ENCODE measurements at regions not wholly inside any gene's neighbourhood (a gene's known extent, or its start where the extent isn't known, plus 50 kb on each side); places are given as distances from the start of the nearest gene placed in this dataset.

DNA sequence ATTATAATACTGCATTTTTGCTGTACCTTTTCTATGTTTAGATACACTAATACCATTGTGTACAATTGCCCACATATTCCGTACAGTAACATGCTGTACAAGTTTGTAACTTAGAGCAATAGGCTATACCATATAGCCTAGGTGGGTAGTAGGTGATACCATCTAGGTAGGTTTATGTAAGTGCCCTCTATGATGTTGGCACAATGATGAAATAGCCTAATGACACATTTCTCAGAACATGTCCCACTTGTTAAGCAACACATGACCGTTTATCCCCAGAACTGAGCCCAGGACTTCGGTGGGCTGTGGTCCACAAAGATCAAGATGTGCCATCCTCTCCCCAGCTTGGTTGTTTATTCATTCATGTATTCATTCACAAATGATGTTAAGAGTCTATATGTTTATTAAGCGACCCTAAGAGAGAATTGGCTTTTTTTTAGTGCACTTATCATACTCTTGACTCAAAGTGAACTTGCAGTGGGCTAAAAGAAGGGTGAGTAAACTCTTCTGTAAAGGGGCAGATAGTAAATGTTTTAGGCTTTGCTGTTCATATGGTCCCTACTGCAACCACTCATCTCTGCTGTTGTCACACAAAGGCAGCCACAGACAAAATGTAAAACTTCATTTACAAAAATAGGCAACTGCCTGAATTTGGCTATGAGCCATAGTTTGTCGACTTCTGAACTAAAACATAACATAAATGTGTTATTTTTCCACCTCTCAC lies 110.8 kb downstream of the NDUFA12 start:
- no peak for TF ChIP-seq POLR2A (IDR thresholded peaks at IDR 0.05)
- TF ChIP-seq POLR2AphosphoS5 (IDR thresholded peaks at IDR 0.05) = no peak
- TF ChIP-seq, protein P1, sequence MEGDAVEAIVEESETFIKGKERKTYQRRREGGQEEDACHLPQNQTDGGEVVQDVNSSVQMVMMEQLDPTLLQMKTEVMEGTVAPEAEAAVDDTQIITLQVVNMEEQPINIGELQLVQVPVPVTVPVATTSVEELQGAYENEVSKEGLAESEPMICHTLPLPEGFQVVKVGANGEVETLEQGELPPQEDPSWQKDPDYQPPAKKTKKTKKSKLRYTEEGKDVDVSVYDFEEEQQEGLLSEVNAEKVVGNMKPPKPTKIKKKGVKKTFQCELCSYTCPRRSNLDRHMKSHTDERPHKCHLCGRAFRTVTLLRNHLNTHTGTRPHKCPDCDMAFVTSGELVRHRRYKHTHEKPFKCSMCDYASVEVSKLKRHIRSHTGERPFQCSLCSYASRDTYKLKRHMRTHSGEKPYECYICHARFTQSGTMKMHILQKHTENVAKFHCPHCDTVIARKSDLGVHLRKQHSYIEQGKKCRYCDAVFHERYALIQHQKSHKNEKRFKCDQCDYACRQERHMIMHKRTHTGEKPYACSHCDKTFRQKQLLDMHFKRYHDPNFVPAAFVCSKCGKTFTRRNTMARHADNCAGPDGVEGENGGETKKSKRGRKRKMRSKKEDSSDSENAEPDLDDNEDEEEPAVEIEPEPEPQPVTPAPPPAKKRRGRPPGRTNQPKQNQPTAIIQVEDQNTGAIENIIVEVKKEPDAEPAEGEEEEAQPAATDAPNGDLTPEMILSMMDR (IDR thresholded peaks at IDR 0.05) = no peak
- TF ChIP-seq EP300 (IDR thresholded peaks at IDR 0.05) = no peak
- no peak overlapping the region for H3K27ac ChIP-seq
- H3K27me3 ChIP-seq = no peaks in the 10 kb centered on the region
- 79 to 83% methylated on average over 5 of the region's 5 CpGs for WGBS, 2 donors
- no peak overlapping the region for H3K4me3 ChIP-seq
- intact Hi-C loops (cut with DNase I) = no loop called here
- H3K9me3 ChIP-seq = no peaks in the 10 kb centered on the region
- no peaks in the 10 kb centered on the region for H3K4me1 ChIP-seq
- no peak for DNase-seq
- H3K36me3 ChIP-seq = no peaks in the 10 kb centered on the region

DNA sequence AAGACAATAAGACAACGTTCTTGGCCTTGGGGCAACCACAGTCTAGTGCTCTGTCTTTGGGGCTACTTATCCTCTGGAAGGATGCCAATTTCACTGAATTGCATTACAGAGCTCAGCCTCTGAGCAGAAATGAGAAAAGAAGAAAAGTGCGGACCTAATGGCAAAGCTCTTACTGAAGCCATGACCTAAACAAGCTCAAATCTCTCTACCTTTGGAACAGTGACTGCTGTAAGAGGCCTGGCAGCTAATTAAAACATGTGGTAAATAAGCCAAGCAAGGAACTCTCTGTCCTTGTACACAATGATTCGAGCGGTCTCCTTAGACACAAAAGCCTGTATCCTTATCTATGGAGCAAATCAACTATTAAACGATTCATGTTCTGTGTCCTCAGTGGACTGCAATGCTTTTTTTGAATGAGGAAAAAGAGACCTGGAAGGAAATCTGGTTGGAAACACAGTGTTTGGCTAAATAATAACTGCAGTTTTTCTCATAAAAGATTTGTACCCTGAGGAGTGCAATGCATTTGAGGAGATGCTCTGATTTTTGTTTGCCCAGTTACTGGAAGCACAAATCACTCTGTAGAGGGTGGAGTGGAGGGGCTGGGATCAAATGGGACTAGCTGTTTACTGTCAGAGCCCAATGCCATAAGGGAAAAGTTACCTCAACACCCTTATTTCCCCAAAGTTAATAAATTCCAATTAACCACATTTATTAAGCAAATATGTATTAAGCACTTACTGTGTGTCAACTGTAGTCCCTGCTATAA lies 113.9 kb downstream of the NDUFA12 start:
- H3K27me3 ChIP-seq = no peaks in the 10 kb centered on the region
- no peak for DNase-seq
- no peaks in the 10 kb centered on the region for H3K9me3 ChIP-seq
- no peaks in the 10 kb centered on the region for H3K36me3 ChIP-seq
- no peak for TF ChIP-seq POLR2A (IDR thresholded peaks at IDR 0.05)
- TF ChIP-seq, protein P1 (IDR thresholded peaks at IDR 0.05) = no peak
- no peak for TF ChIP-seq POLR2AphosphoS5 (IDR thresholded peaks at IDR 0.05)
- no peak for TF ChIP-seq EP300 (IDR thresholded peaks at IDR 0.05)
- no peak overlapping the region for H3K27ac ChIP-seq
- no peaks in the 10 kb centered on the region for H3K4me1 ChIP-seq
- no peak overlapping the region for H3K4me3 ChIP-seq
- intact Hi-C loops (cut with DNase I) = no loop called here
- WGBS, 2 donors = 79 to 86% methylated on average over 5 of the region's 5 CpGs

DNA sequence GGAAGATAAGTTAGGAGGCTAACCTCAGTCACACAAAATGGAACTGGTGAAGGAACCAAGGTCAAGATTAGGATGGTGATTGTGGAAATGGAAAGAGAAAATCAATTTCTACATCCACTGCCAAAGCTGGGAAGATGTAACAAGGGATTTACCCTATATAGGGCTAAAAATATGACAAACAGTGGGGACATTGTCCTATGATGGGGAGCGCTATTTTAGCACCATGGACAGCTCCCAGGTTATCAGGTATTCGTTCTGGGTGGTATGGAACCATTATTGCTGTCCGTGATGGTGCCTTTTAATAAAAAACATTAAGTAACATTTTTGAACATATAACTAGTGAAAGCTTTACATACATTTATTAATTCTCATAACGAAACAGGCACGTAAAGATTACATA lies 124.0 kb downstream of the NDUFA12 start:
- Histone ChIP-seq H3K36me3 (no peaks in the 10 kb centered on the region), H3K4me1 (peaks cover 0 to 7% (median 5%) of the 10 kb centered on the region in 4 donors), H3K9me3 (no peaks in the 10 kb centered on the region), H3K27ac (no peak overlapping the region), H3K27me3 (peaks cover 0 to 6% (median 4%) of the 10 kb centered on the region in 3 donors), H3K4me3 (no peak overlapping the region)
- DNase-seq = no peak
- 50 to 63% methylated on average over 5 of the region's 5 CpGs for WGBS, 2 donors
- intact Hi-C loops (cut with DNase I) = loop anchor here (10.0 kb wide), 1 partner anchor 335 kb away; no protein-coding TSS in a partner anchor
- TF ChIP-seq POLR2AphosphoS5 (IDR thresholded peaks at IDR 0.05) (no peak), EP300 (IDR thresholded peaks at IDR 0.05) (no peak), POLR2A (IDR thresholded peaks at IDR 0.05) (no peak)
- TF ChIP-seq, protein P1 (IDR thresholded peaks at IDR 0.05) = no peak

DNA sequence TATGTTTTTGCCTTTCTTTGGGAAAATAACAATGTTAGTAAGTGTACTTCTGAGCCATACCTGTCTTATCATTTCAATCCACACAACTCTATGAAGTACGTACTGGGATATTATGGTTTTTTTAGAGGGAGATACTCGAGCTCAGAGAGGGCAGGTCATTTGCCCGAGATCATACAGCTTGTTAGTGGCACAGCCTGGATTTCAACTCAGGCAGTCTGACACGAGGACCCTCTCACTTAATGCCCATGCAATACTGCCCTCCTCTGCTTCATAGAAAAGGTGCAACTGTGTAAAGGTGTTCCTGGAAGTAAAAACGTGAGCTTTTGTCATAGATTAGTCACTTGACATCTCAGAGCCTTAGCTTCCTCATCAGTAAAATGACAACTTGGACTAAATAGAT lies 128.0 kb downstream of the NDUFA12 start:
- intact Hi-C loops (cut with DNase I) = loop anchor here (10.0 kb wide), 1 partner anchor 331 kb away; no protein-coding TSS in a partner anchor
- TF ChIP-seq, protein P1 (IDR thresholded peaks at IDR 0.05) = no peak
- TF ChIP-seq POLR2AphosphoS5 (IDR thresholded peaks at IDR 0.05) (no peak), POLR2A (IDR thresholded peaks at IDR 0.05) (no peak), EP300 (IDR thresholded peaks at IDR 0.05) (no peak)
- no peak overlapping the region for H3K4me3 ChIP-seq
- no peaks in the 10 kb centered on the region for H3K9me3 ChIP-seq
- peak overlapping the region in 1 of 4 donors; percentile 64 for H3K27ac ChIP-seq
- 15 to 40% methylated on average over 5 of the region's 5 CpGs for WGBS, 2 donors
- no peak for DNase-seq
- H3K27me3 ChIP-seq = peaks cover 7 to 38% (median 28%) of the 10 kb centered on the region in 3 donors
- H3K36me3 ChIP-seq = no peaks in the 10 kb centered on the region
- peaks cover 0 to 28% (median 24%) of the 10 kb centered on the region in 4 donors for H3K4me1 ChIP-seq
